ENCODE measurements at regions not wholly inside any gene's neighbourhood (a gene's known extent, or its start where the extent isn't known, plus 50 kb on each side); places are given as distances from the start of the nearest gene placed in this dataset.

- Histone ChIP-seq H3K4me3 (ENCODE audit: low read length) (no peak overlapping the region), H3K9me3 (replicated peaks; ENCODE audit: control insufficient read depth, low read depth, low read length) (no peaks in the 10 kb centered on the region), H3K36me3 (ENCODE audit: control insufficient read depth, insufficient read depth, low read length) (no peaks in the 10 kb centered on the region), H3K4me1 (ENCODE audit: control insufficient read depth, insufficient read depth, low read length) (no peaks in the 10 kb centered on the region), H3K27me3 (ENCODE audit: control insufficient read depth, insufficient read depth, low read length) (no peaks in the 10 kb centered on the region), H3K27ac (ENCODE audit: low read length) (no peak overlapping the region)
- WGBS (ENCODE audit: insufficient coverage): no CpG with 5 or more reads among the region's 4 CpGs
- DNase-seq: no peak
These were observed 302.6 kb upstream of the MC4R start for GRCh38 chr18:60675126-60675525.

- no peak overlapping the region for H3K4me3 ChIP-seq (ENCODE audit: low read length)
- no peak overlapping the region for H3K27ac ChIP-seq (ENCODE audit: low read length)
- no peak for DNase-seq
- no peaks in the 10 kb centered on the region for H3K27me3 ChIP-seq (ENCODE audit: control insufficient read depth, insufficient read depth, low read length)
- no peaks in the 10 kb centered on the region for H3K36me3 ChIP-seq (ENCODE audit: control insufficient read depth, insufficient read depth, low read length)
- WGBS (ENCODE audit: insufficient coverage): no CpG with 5 or more reads among the region's 2 CpGs
- no peaks in the 10 kb centered on the region for H3K9me3 ChIP-seq (replicated peaks; ENCODE audit: control insufficient read depth, low read depth, low read length)
- no peaks in the 10 kb centered on the region for H3K4me1 ChIP-seq (ENCODE audit: control insufficient read depth, insufficient read depth, low read length)
These were observed 303.2 kb upstream of the MC4R start for GRCh38 chr18:60675801-60676200.

GRCh38 chr18:60676815-60677214 is 304.2 kb upstream of the MC4R start:
- Histone ChIP-seq H3K9me3 (replicated peaks; ENCODE audit: control insufficient read depth, low read depth, low read length) (no peaks in the 10 kb centered on the region), H3K36me3 (ENCODE audit: control insufficient read depth, insufficient read depth, low read length) (no peaks in the 10 kb centered on the region), H3K27me3 (ENCODE audit: control insufficient read depth, insufficient read depth, low read length) (no peaks in the 10 kb centered on the region), H3K27ac (ENCODE audit: low read length) (no peak overlapping the region), H3K4me3 (ENCODE audit: low read length) (no peak overlapping the region), H3K4me1 (ENCODE audit: control insufficient read depth, insufficient read depth, low read length) (no peaks in the 10 kb centered on the region)
- WGBS (ENCODE audit: insufficient coverage): 38% methylated on average over 3 of the region's 4 CpGs
- DNase-seq: no peak

DNA sequence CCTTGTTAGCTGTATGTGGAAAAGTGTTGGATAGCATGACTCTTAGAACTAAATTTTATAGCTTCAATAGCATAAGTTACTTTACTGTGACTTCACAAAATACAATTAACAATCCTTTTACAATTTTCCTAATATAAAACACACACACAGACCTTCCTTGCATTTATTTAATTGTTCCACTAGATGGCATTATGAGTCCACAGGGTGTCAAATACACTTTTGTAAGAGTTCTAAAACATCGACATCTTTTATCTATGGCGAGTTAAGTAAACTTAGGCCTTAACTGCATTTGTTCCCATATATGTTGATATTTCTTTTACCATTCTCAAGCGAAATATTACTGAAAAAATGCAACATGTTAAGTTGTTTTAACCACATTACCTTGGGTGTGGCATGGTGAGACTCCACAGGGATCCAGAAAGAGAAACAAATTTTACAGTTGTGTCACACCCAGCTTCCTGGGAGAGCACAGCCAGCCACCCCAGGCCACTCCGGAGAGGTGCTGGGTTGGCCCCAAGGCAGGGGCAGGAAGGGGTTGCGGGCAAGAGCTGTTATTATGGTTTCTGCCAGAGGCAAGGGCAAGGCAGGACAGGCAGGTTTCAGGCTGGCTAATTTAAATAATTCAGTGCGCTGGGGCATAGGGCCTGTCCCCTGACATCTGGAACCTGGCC is 312.4 kb upstream of the MC4R start:
- no peaks in the 10 kb centered on the region for H3K36me3 ChIP-seq (ENCODE audit: control insufficient read depth, insufficient read depth, low read length)
- H3K27ac ChIP-seq (ENCODE audit: low read length): no peak overlapping the region
- no peaks in the 10 kb centered on the region for H3K9me3 ChIP-seq (replicated peaks; ENCODE audit: control insufficient read depth, low read depth, low read length)
- WGBS (ENCODE audit: insufficient coverage): 58% methylated on average over 3 of the region's 6 CpGs
- no peak overlapping the region for H3K4me3 ChIP-seq (ENCODE audit: low read length)
- no peaks in the 10 kb centered on the region for H3K27me3 ChIP-seq (ENCODE audit: control insufficient read depth, insufficient read depth, low read length)
- H3K4me1 ChIP-seq (ENCODE audit: control insufficient read depth, insufficient read depth, low read length): no peaks in the 10 kb centered on the region
- peak; percentile 33 for DNase-seq

DNA sequence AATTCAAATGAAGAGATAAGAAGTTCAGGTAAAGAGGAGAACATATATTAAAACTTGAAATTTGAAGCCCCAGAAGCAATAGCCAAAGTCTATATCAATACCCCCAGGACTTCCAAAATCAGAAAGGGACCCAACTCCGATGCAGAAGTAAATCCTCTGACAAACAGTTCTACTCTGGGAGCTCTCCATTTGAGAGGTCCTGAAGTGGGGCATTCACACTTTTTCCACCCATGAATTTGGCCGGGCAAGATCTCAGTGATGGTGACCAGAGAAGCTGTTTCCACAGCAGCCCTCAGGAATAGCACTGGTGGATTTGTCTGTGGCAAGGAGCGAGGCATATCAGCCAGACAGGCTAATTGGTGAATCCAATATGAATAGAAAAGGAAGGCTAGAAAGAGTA is 313.6 kb upstream of the MC4R start:
- Histone ChIP-seq H3K9me3 (replicated peaks; ENCODE audit: control insufficient read depth, low read depth, low read length) (no peaks in the 10 kb centered on the region), H3K36me3 (ENCODE audit: control insufficient read depth, insufficient read depth, low read length) (no peaks in the 10 kb centered on the region), H3K27me3 (ENCODE audit: control insufficient read depth, insufficient read depth, low read length) (no peaks in the 10 kb centered on the region), H3K4me1 (ENCODE audit: control insufficient read depth, insufficient read depth, low read length) (no peaks in the 10 kb centered on the region), H3K27ac (ENCODE audit: low read length) (no peak overlapping the region), H3K4me3 (ENCODE audit: low read length) (no peak overlapping the region)
- WGBS (ENCODE audit: insufficient coverage): no CpG with 5 or more reads among the region's 3 CpGs
- no peak for DNase-seq

- DNase-seq: no peak
- no peaks in the 10 kb centered on the region for H3K9me3 ChIP-seq (replicated peaks; ENCODE audit: control insufficient read depth, low read depth, low read length)
- H3K4me1 ChIP-seq (ENCODE audit: control insufficient read depth, insufficient read depth, low read length): no peaks in the 10 kb centered on the region
- no peak overlapping the region for H3K27ac ChIP-seq (ENCODE audit: low read length)
- H3K4me3 ChIP-seq (ENCODE audit: low read length): no peak overlapping the region
- H3K27me3 ChIP-seq (ENCODE audit: control insufficient read depth, insufficient read depth, low read length): no peaks in the 10 kb centered on the region
- no peaks in the 10 kb centered on the region for H3K36me3 ChIP-seq (ENCODE audit: control insufficient read depth, insufficient read depth, low read length)
These were observed 318.5 kb upstream of the MC4R start for GRCh38 chr18:60691061-60691460.

DNA sequence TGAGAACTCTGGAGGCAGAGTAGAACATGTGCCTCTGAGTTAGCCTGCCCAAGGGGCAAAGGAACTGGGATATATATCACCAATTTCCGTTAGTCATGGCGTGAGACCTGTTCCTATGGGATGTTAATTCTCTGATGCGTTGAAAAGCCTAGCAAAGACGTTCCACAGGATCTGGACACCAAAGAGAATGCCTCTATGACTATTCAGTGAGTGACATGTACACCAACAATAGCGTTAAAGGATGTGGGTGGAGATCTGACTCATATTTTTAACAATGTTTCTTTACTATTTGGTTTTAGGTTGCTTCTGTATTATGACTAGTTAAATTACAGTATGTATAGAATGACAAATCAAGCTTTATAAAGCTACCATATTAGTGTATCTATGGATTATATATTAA is 320.9 kb upstream of the MC4R start:
- WGBS (ENCODE audit: insufficient coverage): 62% methylated on average over 2 of the region's 5 CpGs

DNA sequence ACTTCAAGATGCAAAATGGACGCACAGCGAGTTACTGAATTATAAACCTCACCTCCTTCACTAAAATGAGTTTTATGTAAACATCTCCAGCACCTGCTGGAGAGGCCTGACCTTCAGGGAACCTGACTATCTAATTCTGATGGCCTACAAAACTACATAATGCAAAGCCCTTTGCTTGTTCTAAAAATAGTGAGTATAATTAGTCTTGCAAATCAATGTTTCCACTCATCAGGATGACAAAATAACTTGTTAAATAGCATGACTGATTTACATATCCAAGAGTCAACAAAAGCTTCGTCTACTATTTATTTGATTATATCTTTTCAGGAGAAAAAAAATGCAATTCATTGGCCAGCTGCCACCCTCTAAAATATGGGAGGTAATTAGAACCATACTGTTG is 326.3 kb upstream of the MC4R start:
- no peaks in the 10 kb centered on the region for H3K9me3 ChIP-seq (replicated peaks; ENCODE audit: control insufficient read depth, low read depth, low read length)
- no peaks in the 10 kb centered on the region for H3K4me1 ChIP-seq (ENCODE audit: control insufficient read depth, insufficient read depth, low read length)
- H3K27me3 ChIP-seq (ENCODE audit: control insufficient read depth, insufficient read depth, low read length): no peaks in the 10 kb centered on the region
- no CpG with 5 or more reads among the region's 3 CpGs for WGBS (ENCODE audit: insufficient coverage)
- no peak overlapping the region for H3K27ac ChIP-seq (ENCODE audit: low read length)
- H3K36me3 ChIP-seq (ENCODE audit: control insufficient read depth, insufficient read depth, low read length): no peaks in the 10 kb centered on the region
- H3K4me3 ChIP-seq (ENCODE audit: low read length): no peak overlapping the region
- DNase-seq: no peak

More for the DNA sequence above, 320.9 kb upstream of the MC4R start:
- no peaks in the 10 kb centered on the region for H3K4me1 ChIP-seq (ENCODE audit: control insufficient read depth, insufficient read depth, low read length)
- H3K4me3 ChIP-seq (ENCODE audit: low read length): no peak overlapping the region
- no peaks in the 10 kb centered on the region for H3K9me3 ChIP-seq (replicated peaks; ENCODE audit: control insufficient read depth, low read depth, low read length)
- DNase-seq: no peak
- no peaks in the 10 kb centered on the region for H3K27me3 ChIP-seq (ENCODE audit: control insufficient read depth, insufficient read depth, low read length)
- no peak overlapping the region for H3K27ac ChIP-seq (ENCODE audit: low read length)
- H3K36me3 ChIP-seq (ENCODE audit: control insufficient read depth, insufficient read depth, low read length): no peaks in the 10 kb centered on the region

GRCh38 chr18:60722742-60723141 is 350.2 kb upstream of the MC4R start:
- WGBS (ENCODE audit: insufficient coverage): 92% methylated on average over 2 of the region's 3 CpGs
- no peak for DNase-seq
- H3K9me3 ChIP-seq (replicated peaks; ENCODE audit: control insufficient read depth, low read depth, low read length): no peaks in the 10 kb centered on the region
- H3K4me3 ChIP-seq (ENCODE audit: low read length): no peak overlapping the region
- H3K27ac ChIP-seq (ENCODE audit: low read length): no peak overlapping the region
- no peaks in the 10 kb centered on the region for H3K36me3 ChIP-seq (ENCODE audit: control insufficient read depth, insufficient read depth, low read length)
- no peaks in the 10 kb centered on the region for H3K4me1 ChIP-seq (ENCODE audit: control insufficient read depth, insufficient read depth, low read length)
- H3K27me3 ChIP-seq (ENCODE audit: control insufficient read depth, insufficient read depth, low read length): no peaks in the 10 kb centered on the region

DNA sequence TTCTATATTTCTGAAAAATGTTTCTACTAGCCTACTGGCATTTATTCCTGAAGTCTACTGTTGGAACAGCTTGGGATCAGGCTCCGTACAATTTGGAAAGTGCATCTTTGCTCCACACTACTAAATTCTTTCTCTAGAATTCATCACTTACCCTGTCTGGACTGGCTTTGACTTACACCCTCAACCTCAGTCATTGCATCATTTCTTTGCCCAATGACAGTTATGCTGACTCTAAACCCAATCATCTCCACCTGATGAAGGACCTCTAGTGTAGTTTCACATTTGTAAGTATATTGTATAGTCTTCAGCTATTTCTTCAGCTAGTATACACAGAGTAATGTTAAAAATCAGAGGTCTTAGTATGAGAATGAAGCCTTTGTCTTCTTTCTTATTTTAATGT is 359.6 kb upstream of the MC4R start:
- 100% methylated on average over 1 of the region's 1 CpG for WGBS (ENCODE audit: insufficient coverage)
- Histone ChIP-seq H3K36me3 (ENCODE audit: control insufficient read depth, insufficient read depth, low read length) (no peaks in the 10 kb centered on the region), H3K27ac (ENCODE audit: low read length) (no peak overlapping the region), H3K4me1 (ENCODE audit: control insufficient read depth, insufficient read depth, low read length) (no peaks in the 10 kb centered on the region), H3K27me3 (ENCODE audit: control insufficient read depth, insufficient read depth, low read length) (no peaks in the 10 kb centered on the region), H3K4me3 (ENCODE audit: low read length) (no peak overlapping the region), H3K9me3 (replicated peaks; ENCODE audit: control insufficient read depth, low read depth, low read length) (no peaks in the 10 kb centered on the region)
- DNase-seq: no peak

DNA sequence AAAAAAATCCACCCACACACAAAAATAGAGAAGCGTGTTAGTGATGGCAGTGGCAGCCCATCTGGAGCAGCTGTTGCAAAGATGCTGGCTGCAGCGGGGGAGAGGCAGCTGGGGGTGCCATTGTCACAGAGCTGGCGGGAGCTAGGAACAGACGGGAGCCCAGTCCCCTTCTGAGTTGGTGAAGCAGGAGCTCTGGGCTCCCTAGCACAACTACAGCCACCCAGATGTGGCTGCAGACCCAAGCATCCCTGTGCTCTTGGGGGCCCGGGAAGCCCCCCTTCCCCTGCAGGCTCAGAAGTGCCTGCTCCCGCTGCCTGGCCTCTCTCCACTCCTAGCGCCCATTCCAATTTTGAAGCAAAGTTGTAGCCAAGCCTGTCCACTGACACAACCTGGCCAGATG is 366.6 kb upstream of the MC4R start:
- WGBS (ENCODE audit: insufficient coverage): 62% methylated on average over 5 of the region's 7 CpGs
- no peaks in the 10 kb centered on the region for H3K27me3 ChIP-seq (ENCODE audit: control insufficient read depth, insufficient read depth, low read length)
- H3K9me3 ChIP-seq (replicated peaks; ENCODE audit: control insufficient read depth, low read depth, low read length): no peaks in the 10 kb centered on the region
- no peak overlapping the region for H3K4me3 ChIP-seq (ENCODE audit: low read length)
- no peak overlapping the region for H3K27ac ChIP-seq (ENCODE audit: low read length)
- no peak for DNase-seq
- no peaks in the 10 kb centered on the region for H3K36me3 ChIP-seq (ENCODE audit: control insufficient read depth, insufficient read depth, low read length)
- no peaks in the 10 kb centered on the region for H3K4me1 ChIP-seq (ENCODE audit: control insufficient read depth, insufficient read depth, low read length)

All from muscle of leg (tissue), 3 donors.